ENCODE measurements at regions not wholly inside any gene's neighbourhood (a gene's known extent, or its start where the extent isn't known, plus 50 kb on each side); places are given as distances from the start of the nearest gene placed in this dataset.
A peak's percentile ranks its signal among the peaks of the same experiment; 100 is the strongest.

GRCh38 chr7:114084472-114085312 lies 165.9 kb upstream of the PPP1R3A start:
- Histone ChIP-seq H2BK15ac (ENCODE audit: low read depth, low read length) (no peak overlapping the region), H2AK5ac (ENCODE audit: insufficient read length, low read length) (no peak overlapping the region), H3K56ac (ENCODE audit: insufficient read length, low read depth, low read length) (no peak overlapping the region), H3K79me2 (ENCODE audit: insufficient read depth, low read length) (no peaks in the 10 kb centered on the region), H3K9ac (ENCODE audit: extremely low read depth, insufficient read length, low read length) (peak overlapping the region; percentile 55), H2BK12ac (ENCODE audit: insufficient read length, low read depth, low read length) (no peak overlapping the region), H3K18ac (ENCODE audit: insufficient read length, low read depth, low read length) (peak overlapping the region; percentile 34), H4K20me1 (ENCODE audit: control insufficient read depth, insufficient read depth, insufficient read length) (no peaks in the 10 kb centered on the region), H4K91ac (ENCODE audit: insufficient read length, low read depth, low read length) (no peak overlapping the region), H3K23ac (ENCODE audit: insufficient read length, low read depth, low read length) (no peak overlapping the region), H3K27me3 (ENCODE audit: insufficient read depth, low read length) (peaks cover 44% of the 10 kb centered on the region), H3K79me1 (ENCODE audit: insufficient read depth, low read depth, low read length, poor library complexity, severe bottlenecking) (no peaks in the 10 kb centered on the region), H4K8ac (replicated peaks; ENCODE audit: insufficient read length, low read depth, low read length) (no peak overlapping the region), H3T11ph (ENCODE audit: low read length) (no peak overlapping the region), H2BK5ac (ENCODE audit: insufficient read length, low read length) (no peak overlapping the region), H2BK20ac (ENCODE audit: low read depth, low read length, poor library complexity, severe bottlenecking) (no peak overlapping the region), H3K4me1 (ENCODE audit: insufficient read depth, low read length) (peaks cover 3% of the 10 kb centered on the region; the same call in 1 of the 2 replicates), H3K4ac (ENCODE audit: low read depth, low read length) (no peak overlapping the region), H4K5ac (ENCODE audit: insufficient read length, low read depth, low read length) (no peak overlapping the region), H2BK120ac (ENCODE audit: low read depth, low read length, poor library complexity, severe bottlenecking) (no peak overlapping the region), H3K27ac (ENCODE audit: insufficient read length, low read depth, low read length) (no peak overlapping the region), H3K4me2 (ENCODE audit: insufficient read depth, insufficient read length, low read length) (peak overlapping the region; percentile 82), H2AFZ (ENCODE audit: low read length) (peak overlapping the region; percentile 36), H3K23me2 (ENCODE audit: insufficient read length, low read depth, low read length, poor library complexity, severe bottlenecking) (peaks cover 45% of the 10 kb centered on the region), H3K14ac (ENCODE audit: insufficient read depth, low read length) (peak overlapping the region; percentile 47; the same call in 1 of the 2 replicates), H3K9me3 (ENCODE audit: control insufficient read depth, low read depth, low read length) (no peaks in the 10 kb centered on the region)
- H3K9me3 Mint-ChIP-seq: peaks cover 0 to 3% of the 10 kb centered on the region in 2 experiments; a peak in 2 of 5 replicates
- WGBS (ENCODE audit: extremely low coverage, insufficient read length, low lambda C conversion rate): no CpG with 5 or more reads among the region's 64 CpGs
- no peaks in the 10 kb centered on the region; a peak in 1 of 7 replicates for H3K36me3 Mint-ChIP-seq (ENCODE audit: insufficient read depth in 1 of 3, low read depth in 3 of 3)
- H3K4me3 Mint-ChIP-seq: peak overlapping the region; percentile 79 to 95
- peak; percentile 50 for DNase-seq
- TF ChIP-seq, protein P1, sequence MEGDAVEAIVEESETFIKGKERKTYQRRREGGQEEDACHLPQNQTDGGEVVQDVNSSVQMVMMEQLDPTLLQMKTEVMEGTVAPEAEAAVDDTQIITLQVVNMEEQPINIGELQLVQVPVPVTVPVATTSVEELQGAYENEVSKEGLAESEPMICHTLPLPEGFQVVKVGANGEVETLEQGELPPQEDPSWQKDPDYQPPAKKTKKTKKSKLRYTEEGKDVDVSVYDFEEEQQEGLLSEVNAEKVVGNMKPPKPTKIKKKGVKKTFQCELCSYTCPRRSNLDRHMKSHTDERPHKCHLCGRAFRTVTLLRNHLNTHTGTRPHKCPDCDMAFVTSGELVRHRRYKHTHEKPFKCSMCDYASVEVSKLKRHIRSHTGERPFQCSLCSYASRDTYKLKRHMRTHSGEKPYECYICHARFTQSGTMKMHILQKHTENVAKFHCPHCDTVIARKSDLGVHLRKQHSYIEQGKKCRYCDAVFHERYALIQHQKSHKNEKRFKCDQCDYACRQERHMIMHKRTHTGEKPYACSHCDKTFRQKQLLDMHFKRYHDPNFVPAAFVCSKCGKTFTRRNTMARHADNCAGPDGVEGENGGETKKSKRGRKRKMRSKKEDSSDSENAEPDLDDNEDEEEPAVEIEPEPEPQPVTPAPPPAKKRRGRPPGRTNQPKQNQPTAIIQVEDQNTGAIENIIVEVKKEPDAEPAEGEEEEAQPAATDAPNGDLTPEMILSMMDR (conservative IDR thresholded peaks at IDR 0.05): no peak
- peak overlapping the region in 2 of 3 experiments; percentile 24 to 98; a peak in 3 of 7 replicates for H3K27ac Mint-ChIP-seq
- peaks cover 39% of the 10 kb centered on the region in 2 experiments for H3K4me1 Mint-ChIP-seq
- peaks cover 97% of the 10 kb centered on the region for H3K27me3 Mint-ChIP-seq (ENCODE audit: low read depth)
